Neural progenitor cell (in vitro differentiated cells): ENCODE measurements at regions not wholly inside any gene's neighbourhood (a gene's known extent, or its start where the extent isn't known, plus 50 kb on each side); places are given as distances from the start of the nearest gene placed in this dataset.
"Not testable (repeated sequence)": the region's sequence is repeated elsewhere in the genome, so short reads cannot be mapped to it uniquely, and the experiment has no call there.

Experiments used
- CTCF ChIP-seq: fragments of 200-600 bp; sonication (generic); IDR thresholded peaks from 2 replicates; pipeline ENCODE4 v1.5.1; 2017; ENCODE audit warnings: antibody characterized with exemption, mild to moderate bottlenecking
- EZH2 ChIP-seq: fragments of 200-600 bp; sonication (generic); IDR thresholded peaks from 2 replicates; pipeline ENCODE4 v1.6.1; 2017; ENCODE audit warnings: antibody characterized with exemption, mild to moderate bottlenecking, moderate library complexity
- EZH2phosphoT487 ChIP-seq: fragments of 200-600 bp; sonication (generic); IDR thresholded peaks from 2 replicates; pipeline ENCODE4 v1.6.1; 2017; ENCODE audit warnings: antibody characterized with exemption

GRCh38 chr9:115585458-115585857, 467.5 kb upstream of the TNC start:
- not testable (repeated sequence) for TF ChIP-seq CTCF, EZH2, EZH2phosphoT487
